Right lobe of liver (tissue), 4 donors: ENCODE measurements at regions not wholly inside any gene's neighbourhood (a gene's known extent, or its start where the extent isn't known, plus 50 kb on each side); places are given as distances from the start of the nearest gene placed in this dataset.

Experiments
- CTCF ChIP-seq, 4 donors: fragments of 200-600 bp in 3 of 4; fragments of 450-650 bp in 1 of 4; IDR thresholded peaks; one replicate each; pipeline versions ENCODE4 v1.5.1 to v1.8.0; 2016 to 2022; ENCODE audit warnings: antibody characterized with exemption in 4 of 4, mild to moderate bottlenecking in 2 of 4
- POLR2A ChIP-seq: fragments of 450-650 bp; IDR thresholded peaks from one replicate; pipeline ENCODE4 v1.6.1; 2017; ENCODE audit warnings: antibody characterized with exemption, mild to moderate bottlenecking
- donor health status: DM: no; HTN: no; CAD: no.
- donor health status: DM: no; HTN: no; CAD: no.
- donor health status: DM: no; HTN: yes; CAD: no.

- TF ChIP-seq CTCF (IDR thresholded peaks at IDR 0.05) = no peak
- no peak for TF ChIP-seq POLR2A
Observed at GRCh38 chr11:97332271-97332670, 942.5 kb downstream of the JRKL start.
